Astrocyte (in vitro differentiated cells and primary cell): ENCODE measurements at regions not wholly inside any gene's neighbourhood (a gene's known extent, or its start where the extent isn't known, plus 50 kb on each side); places are given as distances from the start of the nearest gene placed in this dataset.

Source experiments
- DNase-seq: peaks from one replicate; pipeline ENCODE4 v3.0.0-alpha.2; 2010; ENCODE audit warnings: low read depth
- FAIRE-seq: peaks from 2 replicates; lab custom pipeline; 2011; peaks lifted over from hg19 to GRCh38; lab: Jason Lieb, UNC
- H2AFZ ChIP-seq: 2 replicates; pipeline ENCODE4 v1.6.0; 2012; ENCODE audit warnings: low read depth, low read length, inconsistent platforms
- H3K27ac ChIP-seq: 2 replicates; pipeline ENCODE4 v1.5.1; 2011; ENCODE audit warnings: low read depth, low read length, inconsistent platforms
- H3K27me3 ChIP-seq: 2 replicates; pipeline ENCODE4 v1.6.0; 2011; ENCODE audit warnings: low read length, inconsistent platforms; ENCODE audit not compliant: insufficient read depth
- H3K36me3 ChIP-seq: 2 replicates; pipeline ENCODE4 v1.5.1; 2011; ENCODE audit warnings: low read length, inconsistent platforms; ENCODE audit not compliant: insufficient read depth
- H3K4me1 ChIP-seq: 2 replicates; pipeline ENCODE4 v1.5.1; 2011; ENCODE audit warnings: low read length, inconsistent platforms; ENCODE audit not compliant: insufficient read depth
- H3K4me2 ChIP-seq: 2 replicates; pipeline ENCODE4 v1.6.0; 2012; ENCODE audit warnings: low read length, inconsistent platforms
- H3K4me3 ChIP-seq: 2 replicates; pipeline ENCODE4 v1.5.1; 2011; ENCODE audit warnings: low read depth, mild to moderate bottlenecking, low read length, inconsistent platforms; ENCODE audit not compliant: insufficient read depth
- H3K79me2 ChIP-seq: 2 replicates; pipeline ENCODE4 v1.6.0; 2012; ENCODE audit warnings: mild to moderate bottlenecking, low read length, inconsistent platforms; ENCODE audit not compliant: insufficient read depth
- H3K9ac ChIP-seq: 2 replicates; pipeline ENCODE4 v1.6.0; 2012; ENCODE audit warnings: mild to moderate bottlenecking, low read length, inconsistent platforms
- H3K9me3 ChIP-seq: 2 replicates; pipeline ENCODE4 v1.5.1; 2012; ENCODE audit warnings: low read depth, mild to moderate bottlenecking, low read length, inconsistent platforms; ENCODE audit not compliant: insufficient read depth
- H4K20me1 ChIP-seq: 2 replicates; pipeline ENCODE4 v1.6.0; 2012; ENCODE audit warnings: low read length, inconsistent platforms; ENCODE audit not compliant: insufficient read depth
- H3K27ac Mint-ChIP-seq: one replicate; pipeline ENCODE4 v1.8.0; 2021; ENCODE audit warnings: mild to moderate bottlenecking, mixed read lengths; ENCODE audit not compliant: unreplicated experiment
- H3K27me3 Mint-ChIP-seq: one replicate; pipeline ENCODE4 v1.8.0; 2021; ENCODE audit warnings: low read depth, mixed read lengths; ENCODE audit not compliant: unreplicated experiment
- H3K36me3 Mint-ChIP-seq: one replicate; pipeline ENCODE4 v1.8.0; 2021; ENCODE audit warnings: low read depth, mixed read lengths; ENCODE audit not compliant: unreplicated experiment
- H3K4me1 Mint-ChIP-seq: one replicate; pipeline ENCODE4 v1.8.0; 2021; ENCODE audit warnings: low read depth, mixed read lengths; ENCODE audit not compliant: unreplicated experiment
- H3K4me3 Mint-ChIP-seq: one replicate; pipeline ENCODE4 v1.8.0; 2021; ENCODE audit warnings: mild to moderate bottlenecking, moderate library complexity, mixed read lengths; ENCODE audit not compliant: unreplicated experiment
- H3K9me3 Mint-ChIP-seq: one replicate; pipeline ENCODE4 v1.8.0; 2021; ENCODE audit warnings: mild to moderate bottlenecking, mixed read lengths; ENCODE audit not compliant: unreplicated experiment
- CTCF ChIP-seq: IDR thresholded peaks from 2 replicates; pipeline ENCODE4 v1.5.1; 2011; ENCODE audit warnings: low read depth, mild to moderate bottlenecking, inconsistent platforms, low read length, moderate library complexity; ENCODE audit not compliant: insufficient read depth
- EZH2 ChIP-seq: IDR thresholded peaks from 2 replicates; pipeline ENCODE4 v1.6.1; 2012; ENCODE audit warnings: mild to moderate bottlenecking, low read length, inconsistent platforms; ENCODE audit not compliant: insufficient read depth

GRCh38 chr7:84258628-84259027 is 64.0 kb upstream of the SEMA3A start:
- H3K9ac ChIP-seq: no peak overlapping the region
- H3K4me3 ChIP-seq: no peak overlapping the region
- no peak overlapping the region for H3K27ac ChIP-seq
- Mint-ChIP-seq H3K9me3 (no peaks in the 10 kb centered on the region), H3K27ac (no peak overlapping the region), H3K4me1 (peaks cover 7% of the 10 kb centered on the region), H3K27me3 (no peaks in the 10 kb centered on the region), H3K4me3 (no peak overlapping the region), H3K36me3 (no peaks in the 10 kb centered on the region)
- no peak overlapping the region for H3K4me2 ChIP-seq
- no peaks in the 10 kb centered on the region for H3K27me3 ChIP-seq
- FAIRE-seq: peak; percentile 94
- H4K20me1 ChIP-seq: no peaks in the 10 kb centered on the region
- TF ChIP-seq EZH2: no peak
- TF ChIP-seq CTCF: no peak
- H3K9me3 ChIP-seq: no peaks in the 10 kb centered on the region
- H3K36me3 ChIP-seq: no peaks in the 10 kb centered on the region
- peaks cover 2% of the 10 kb centered on the region for H3K4me1 ChIP-seq
- H2AFZ ChIP-seq: no peak overlapping the region
- no peaks in the 10 kb centered on the region for H3K79me2 ChIP-seq
- DNase-seq: peak; percentile 88

GRCh38 chr7:84256571-84256971 is 62.0 kb upstream of the SEMA3A start:
- Mint-ChIP-seq H3K27ac (no peak overlapping the region), H3K36me3 (no peaks in the 10 kb centered on the region), H3K27me3 (no peaks in the 10 kb centered on the region), H3K4me3 (no peak overlapping the region), H3K4me1 (peaks cover 10% of the 10 kb centered on the region), H3K9me3 (no peaks in the 10 kb centered on the region)
- no peak overlapping the region for H3K4me3 ChIP-seq
- no peak for TF ChIP-seq EZH2
- H3K79me2 ChIP-seq: no peaks in the 10 kb centered on the region
- no peak overlapping the region for H2AFZ ChIP-seq
- no peak overlapping the region for H3K4me2 ChIP-seq
- H3K9ac ChIP-seq: no peak overlapping the region
- H3K4me1 ChIP-seq: peaks cover 7% of the 10 kb centered on the region
- no peaks in the 10 kb centered on the region for H4K20me1 ChIP-seq
- FAIRE-seq (no peak), DNase-seq (no peak)
- H3K27me3 ChIP-seq: no peaks in the 10 kb centered on the region
- H3K36me3 ChIP-seq: no peaks in the 10 kb centered on the region
- no peak overlapping the region for H3K27ac ChIP-seq
- no peaks in the 10 kb centered on the region for H3K9me3 ChIP-seq

- H3K36me3 Mint-ChIP-seq: no peaks in the 10 kb centered on the region
- no peaks in the 10 kb centered on the region for H3K9me3 Mint-ChIP-seq
- no peaks in the 10 kb centered on the region for H3K9me3 ChIP-seq
- peak overlapping the region; percentile 51 for H3K4me2 ChIP-seq
- no peak overlapping the region for H2AFZ ChIP-seq
- peaks cover 19% of the 10 kb centered on the region for H3K4me1 Mint-ChIP-seq
- H3K27ac ChIP-seq: peak overlapping the region; percentile 37
- no peaks in the 10 kb centered on the region for H4K20me1 ChIP-seq
- H3K27ac Mint-ChIP-seq: no peak overlapping the region
- H3K27me3 ChIP-seq: no peaks in the 10 kb centered on the region
- peak overlapping the region; percentile 20 for H3K4me3 ChIP-seq
- no peaks in the 10 kb centered on the region for H3K79me2 ChIP-seq
- H3K4me1 ChIP-seq: peaks cover 20% of the 10 kb centered on the region
- no peak overlapping the region for H3K9ac ChIP-seq
- H3K27me3 Mint-ChIP-seq: no peaks in the 10 kb centered on the region
- peak; percentile 83 for FAIRE-seq
- TF ChIP-seq EZH2 (no peak), CTCF (no peak)
- H3K36me3 ChIP-seq: no peaks in the 10 kb centered on the region
- DNase-seq: peak; percentile 95
- H3K4me3 Mint-ChIP-seq: no peak overlapping the region
Observed at GRCh38 chr7:84251277-84251781, 56.7 kb upstream of the SEMA3A start.
